Peyer's patch (tissue), 4 donors: ENCODE measurements at regions not wholly inside any gene's neighbourhood (a gene's known extent, or its start where the extent isn't known, plus 50 kb on each side); places are given as distances from the start of the nearest gene placed in this dataset.

ENCODE experiments used
- POLR2A ChIP-seq, 2 donors: fragments of 450-650 bp; IDR thresholded peaks; one replicate each; pipeline ENCODE4 v1.5.1; 2017; ENCODE audit warnings: antibody characterized with exemption in 2 of 2, mild to moderate bottlenecking in 2 of 2, moderate library complexity in 2 of 2
- TF ChIP-seq, protein P1 (sequence below), 6 experiments: fragments of 450-650 bp in 4 of 6; fragments of 200-600 bp in 2 of 6; sonication (generic) in 1 of 6; IDR thresholded peaks; one replicate each; pipeline ENCODE4 v1.5.1; 2017 to 2019; ENCODE audit warnings: antibody characterized with exemption in 6 of 6, mild to moderate bottlenecking in 3 of 6, moderate library complexity in 1 of 6

- no peak for TF ChIP-seq POLR2A (IDR thresholded peaks at IDR 0.05)
- TF ChIP-seq, protein P1, sequence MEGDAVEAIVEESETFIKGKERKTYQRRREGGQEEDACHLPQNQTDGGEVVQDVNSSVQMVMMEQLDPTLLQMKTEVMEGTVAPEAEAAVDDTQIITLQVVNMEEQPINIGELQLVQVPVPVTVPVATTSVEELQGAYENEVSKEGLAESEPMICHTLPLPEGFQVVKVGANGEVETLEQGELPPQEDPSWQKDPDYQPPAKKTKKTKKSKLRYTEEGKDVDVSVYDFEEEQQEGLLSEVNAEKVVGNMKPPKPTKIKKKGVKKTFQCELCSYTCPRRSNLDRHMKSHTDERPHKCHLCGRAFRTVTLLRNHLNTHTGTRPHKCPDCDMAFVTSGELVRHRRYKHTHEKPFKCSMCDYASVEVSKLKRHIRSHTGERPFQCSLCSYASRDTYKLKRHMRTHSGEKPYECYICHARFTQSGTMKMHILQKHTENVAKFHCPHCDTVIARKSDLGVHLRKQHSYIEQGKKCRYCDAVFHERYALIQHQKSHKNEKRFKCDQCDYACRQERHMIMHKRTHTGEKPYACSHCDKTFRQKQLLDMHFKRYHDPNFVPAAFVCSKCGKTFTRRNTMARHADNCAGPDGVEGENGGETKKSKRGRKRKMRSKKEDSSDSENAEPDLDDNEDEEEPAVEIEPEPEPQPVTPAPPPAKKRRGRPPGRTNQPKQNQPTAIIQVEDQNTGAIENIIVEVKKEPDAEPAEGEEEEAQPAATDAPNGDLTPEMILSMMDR (IDR thresholded peaks at IDR 0.05), result no peak
Observed at GRCh38 chr12:60437297-60437696, 841.5 kb downstream of the SLC16A7 start.
